H1 (cell line): ENCODE measurements at regions not wholly inside any gene's neighbourhood (a gene's known extent, or its start where the extent isn't known, plus 50 kb on each side); places are given as distances from the start of the nearest gene placed in this dataset.

Experiments
- ATF3 ChIP-seq: IDR thresholded peaks from 2 replicates; pipeline ENCODE4 v1.6.1; 2011; ENCODE audit warnings: low read depth, mild to moderate bottlenecking, low read length; ENCODE audit not compliant: insufficient read depth
- CTBP2 ChIP-seq: IDR thresholded peaks from 2 replicates; pipeline ENCODE4 v1.7.0; 2011; ENCODE audit warnings: borderline replicate concordance, mild to moderate bottlenecking, moderate library complexity, mixed read lengths, low read length; ENCODE audit not compliant: insufficient read depth, insufficient read length
- KDM4A ChIP-seq: IDR thresholded peaks from one replicate; pipeline ENCODE4 v1.7.1; 2012; ENCODE audit warnings: low read depth, mild to moderate bottlenecking, moderate library complexity, low read length, inconsistent platforms; ENCODE audit not compliant: severe bottlenecking

- TF ChIP-seq ATF3 (no peak), KDM4A (no peak), CTBP2 (no peak)
Measured at GRCh38 chr7:23964715-23965114, 254.7 kb downstream of the STK31 start (continued).
